ENCODE measurements at regions not wholly inside any gene's neighbourhood (a gene's known extent, or its start where the extent isn't known, plus 50 kb on each side); places are given as distances from the start of the nearest gene placed in this dataset.

- H3K27ac ChIP-seq, result no peak overlapping the region
- no peak for TF ChIP-seq CTCF (IDR thresholded peaks at IDR 0.05)
- no peak for TF ChIP-seq POLR2A (IDR thresholded peaks at IDR 0.05)
- intact Hi-C loops (cut with DNase I), result no loop called here
- H3K9me3 ChIP-seq, result no peaks in the 10 kb centered on the region
- H3K4me3 ChIP-seq (replicated peaks in 1 of 3), result no peak overlapping the region
- DNase-seq, result no peak
- 5 to 7% methylated on average over 4 of the region's 4 CpGs for WGBS, 2 donors
- no peaks in the 10 kb centered on the region for H3K36me3 ChIP-seq
- no peaks in the 10 kb centered on the region for H3K27me3 ChIP-seq
- H3K4me1 ChIP-seq, result peaks cover 0 to 6% of the 10 kb centered on the region in 2 donors
Measured at GRCh38 chr3:178474526-178474925, 61.7 kb upstream of the KCNMB2 start.

GRCh38 chr3:178475062-178475461 lies 61.2 kb upstream of the KCNMB2 start:
- Histone ChIP-seq H3K4me1 (peaks cover 0 to 6% of the 10 kb centered on the region in 2 donors), H3K9me3 (no peaks in the 10 kb centered on the region), H3K4me3 (replicated peaks in 1 of 3) (no peak overlapping the region), H3K27ac (no peak overlapping the region), H3K36me3 (no peaks in the 10 kb centered on the region), H3K27me3 (no peaks in the 10 kb centered on the region)
- intact Hi-C loops (cut with DNase I), result no loop called here
- 85 to 88% methylated on average over 3 of the region's 3 CpGs for WGBS, 2 donors
- no peak for TF ChIP-seq CTCF (IDR thresholded peaks at IDR 0.05)
- no peak for TF ChIP-seq POLR2A (IDR thresholded peaks at IDR 0.05)
- no peak for DNase-seq

GRCh38 chr3:178476886-178477285 lies 59.4 kb upstream of the KCNMB2 start:
- intact Hi-C loops (cut with DNase I), result no loop called here
- peaks cover 0 to 6% of the 10 kb centered on the region in 2 donors for H3K4me1 ChIP-seq
- H3K27ac ChIP-seq, result no peak overlapping the region
- no peaks in the 10 kb centered on the region for H3K9me3 ChIP-seq
- no peak for TF ChIP-seq POLR2A (IDR thresholded peaks at IDR 0.05)
- no peak for TF ChIP-seq CTCF (IDR thresholded peaks at IDR 0.05)
- DNase-seq, result no peak
- no peak overlapping the region for H3K4me3 ChIP-seq (replicated peaks in 1 of 3)
- WGBS, 2 donors, result 81 to 86% methylated on average over 2 of the region's 2 CpGs
- no peaks in the 10 kb centered on the region for H3K27me3 ChIP-seq
- H3K36me3 ChIP-seq, result no peaks in the 10 kb centered on the region

- Histone ChIP-seq H3K4me3 (replicated peaks in 1 of 3) (no peak overlapping the region), H3K27me3 (no peaks in the 10 kb centered on the region), H3K9me3 (no peaks in the 10 kb centered on the region), H3K36me3 (no peaks in the 10 kb centered on the region), H3K4me1 (peaks cover 6 to 13% of the 10 kb centered on the region in 2 donors), H3K27ac (no peak overlapping the region)
- 32 to 36% methylated on average over 1 of the region's 1 CpG for WGBS, 2 donors
- intact Hi-C loops (cut with DNase I), result no loop called here
- TF ChIP-seq CTCF (IDR thresholded peaks at IDR 0.05) (no peak), POLR2A (IDR thresholded peaks at IDR 0.05) (no peak)
- no peak for DNase-seq
Measured at GRCh38 chr3:178479446-178479845, 56.8 kb upstream of the KCNMB2 start.

GRCh38 chr3:178479860-178480259 lies 56.4 kb upstream of the KCNMB2 start:
- WGBS, 2 donors, result 66 to 68% methylated on average over 4 of the region's 4 CpGs
- no peak for DNase-seq
- Histone ChIP-seq H3K36me3 (no peaks in the 10 kb centered on the region), H3K4me3 (replicated peaks in 1 of 3) (no peak overlapping the region), H3K27me3 (no peaks in the 10 kb centered on the region), H3K27ac (no peak overlapping the region), H3K4me1 (peaks cover 6 to 10% of the 10 kb centered on the region in 2 donors), H3K9me3 (no peaks in the 10 kb centered on the region)
- TF ChIP-seq CTCF (IDR thresholded peaks at IDR 0.05) (no peak), POLR2A (IDR thresholded peaks at IDR 0.05) (no peak)
- intact Hi-C loops (cut with DNase I), result no loop called here

Data from thyroid gland (tissue), 4 donors.